GM18502 (cell line): ENCODE measurements at regions not wholly inside any gene's neighbourhood (a gene's known extent, or its start where the extent isn't known, plus 50 kb on each side); places are given as distances from the start of the nearest gene placed in this dataset.
"Not testable (repeated sequence)": the region's sequence is repeated elsewhere in the genome, so short reads cannot be mapped to it uniquely, and the experiment has no call there.

Experiments used
- ATAC-seq: cut with Tn5 transposase; IDR thresholded peaks from one replicate; pipeline ENCODE4 v1.9.1; 2021; ENCODE audit warnings: mild to moderate bottlenecking; ENCODE audit not compliant: unreplicated experiment, poor library complexity

DNA sequence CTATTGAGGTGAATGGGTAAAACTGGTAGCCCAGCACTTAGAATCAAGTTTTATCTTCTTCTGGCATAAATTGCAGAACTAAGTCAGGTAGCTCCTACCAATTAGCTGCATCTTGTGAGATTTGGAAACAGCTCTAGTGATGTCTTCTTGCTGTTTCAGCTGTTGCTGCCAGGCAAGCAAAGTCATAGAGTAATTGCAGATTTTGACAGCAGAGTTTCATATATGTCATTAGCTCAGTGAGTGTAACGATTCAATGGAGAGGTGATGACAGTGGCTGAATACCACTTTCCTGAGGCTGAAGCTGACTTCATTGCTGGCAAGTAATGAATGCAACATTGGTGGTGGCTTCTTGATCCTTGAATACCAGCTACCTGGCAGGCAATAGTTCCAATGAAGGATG lies 1109.7 kb upstream of the CDH18 start:
- ATAC-seq: no peak

DNA sequence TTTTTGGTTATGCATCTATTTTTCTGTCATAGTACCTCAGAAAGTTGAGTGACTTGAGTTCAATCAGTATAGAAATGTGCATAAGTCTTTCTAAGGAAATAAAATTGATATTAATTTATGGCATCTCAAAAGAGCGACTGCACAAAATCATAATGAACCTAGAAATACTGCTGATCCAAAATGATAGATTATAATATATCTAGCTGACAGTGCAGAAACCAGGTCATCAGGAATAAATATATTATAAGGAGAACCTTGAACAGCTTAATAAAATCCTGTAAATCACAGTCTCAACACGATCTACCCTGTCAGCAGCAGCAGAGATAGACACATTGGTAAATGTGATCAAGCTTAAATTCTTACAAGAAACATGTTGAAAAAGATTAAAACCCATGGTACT lies 1106.6 kb upstream of the CDH18 start:
- no peak for ATAC-seq

DNA sequence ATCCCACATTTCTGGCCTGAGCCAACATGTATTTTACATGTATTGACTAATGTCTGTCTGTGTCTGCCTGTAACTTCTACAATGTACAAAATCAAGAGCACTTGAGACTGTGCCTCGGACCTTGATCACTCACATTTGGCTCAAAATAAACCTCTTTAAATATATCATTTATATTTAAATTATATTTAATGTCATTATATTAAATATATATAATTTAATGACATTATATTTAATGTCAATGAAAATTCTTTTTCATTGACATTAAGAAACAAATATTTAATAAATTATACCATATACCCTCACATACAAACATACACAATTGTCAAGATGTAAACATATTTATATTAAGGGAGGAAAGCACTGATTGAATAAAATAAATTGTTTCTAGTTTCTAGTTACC lies 1099.8 kb upstream of the CDH18 start:
- ATAC-seq: no peak

DNA sequence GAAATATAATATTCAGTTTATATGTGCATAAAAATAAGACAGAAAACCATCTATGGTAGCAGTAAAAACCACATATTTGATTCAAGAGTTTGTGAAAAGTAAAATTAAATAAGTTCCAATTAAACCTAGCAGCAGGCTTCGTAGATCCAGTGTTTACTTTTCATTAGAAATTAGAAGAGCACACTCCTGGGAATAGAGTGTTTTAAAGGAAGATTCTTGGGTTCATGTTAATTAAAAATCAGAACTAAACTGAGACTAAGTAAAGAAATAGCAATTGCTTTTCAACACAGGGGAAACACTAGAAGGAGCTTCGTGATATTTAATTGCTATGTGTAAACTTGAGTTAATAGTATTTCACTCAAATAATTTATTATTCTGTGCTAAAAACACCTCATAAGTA lies 1097.8 kb upstream of the CDH18 start:
- no peak for ATAC-seq

DNA sequence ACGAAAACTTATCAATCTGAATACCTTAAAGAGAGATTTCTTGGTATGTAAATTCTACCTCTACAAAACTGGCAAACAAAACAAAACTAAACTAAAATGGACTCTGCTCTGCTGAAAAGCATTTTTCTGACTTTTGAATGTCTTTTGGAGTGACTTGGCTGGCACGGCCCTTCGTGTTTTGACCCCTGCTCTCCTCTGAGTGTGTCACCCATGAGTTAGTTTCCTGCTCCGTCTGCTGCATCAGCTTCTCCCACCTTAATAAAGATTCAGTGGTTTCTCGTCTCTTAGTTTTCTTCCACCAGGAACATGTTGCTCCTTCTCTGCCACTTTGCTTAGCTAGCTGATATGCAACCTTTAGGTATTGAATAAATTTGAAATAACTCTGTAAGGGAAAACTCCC lies 1084.0 kb upstream of the CDH18 start:
- ATAC-seq: no peak

DNA sequence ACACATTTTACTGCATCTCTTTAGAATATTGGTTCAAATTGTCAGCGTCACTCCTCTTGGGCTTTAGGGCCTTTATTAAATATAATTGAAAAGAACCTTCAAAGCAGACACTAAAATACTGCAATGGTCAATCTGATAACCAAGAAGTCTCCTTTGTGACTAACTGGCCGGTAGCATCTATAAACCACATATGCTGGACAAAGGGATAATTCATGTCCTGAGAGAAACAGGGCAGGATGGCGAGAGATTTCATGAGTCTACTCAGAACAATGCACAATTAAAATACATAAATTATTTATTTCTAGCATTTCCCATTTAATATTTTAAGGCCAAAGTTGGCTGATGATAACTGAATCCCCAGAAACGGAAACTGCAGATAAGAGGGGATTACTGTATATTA lies 1083.4 kb upstream of the CDH18 start:
- no peak for ATAC-seq

DNA sequence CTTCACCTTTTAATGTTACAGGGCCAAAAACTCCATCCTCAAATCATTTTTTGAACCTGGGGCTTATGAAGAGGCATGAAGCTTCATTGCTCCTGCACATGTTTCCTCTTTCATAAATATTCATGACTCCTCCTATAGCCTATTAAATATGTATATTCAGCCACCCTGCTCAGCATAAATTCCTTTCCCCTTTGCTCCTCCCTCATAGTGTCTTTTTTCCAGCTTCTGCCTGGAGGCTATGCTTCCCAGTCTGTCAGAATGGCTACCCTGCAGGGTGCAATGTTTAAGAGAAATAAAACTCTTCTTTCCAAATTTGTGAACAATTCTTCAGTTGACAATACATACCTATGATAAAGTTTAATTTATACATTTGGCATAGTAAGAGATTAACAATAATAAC lies 1082.9 kb upstream of the CDH18 start:
- no peak for ATAC-seq

DNA sequence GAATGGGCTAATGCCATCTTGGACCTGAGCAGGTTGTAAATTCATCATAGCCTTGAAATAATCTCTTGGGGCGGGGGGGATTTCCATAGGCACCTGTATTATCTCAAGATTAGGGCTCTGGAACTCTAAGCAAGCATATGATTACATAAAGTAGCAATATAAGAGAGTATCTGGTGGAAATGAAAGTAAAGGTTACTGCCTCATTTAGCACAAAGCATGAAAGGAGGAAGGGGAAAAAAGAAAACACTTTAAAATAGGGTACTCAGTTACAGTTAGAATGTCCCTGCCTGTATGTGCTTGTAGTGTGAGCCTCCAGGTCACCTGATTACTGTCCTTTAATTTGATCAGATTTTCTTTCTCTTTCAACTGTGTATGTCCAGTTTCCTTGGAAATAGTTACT lies 1079.7 kb upstream of the CDH18 start:
- no peak for ATAC-seq

GRCh38 chr5:21063146-21063545 lies 1075.1 kb upstream of the CDH18 start:
- ATAC-seq: no peak

- peak; percentile 91 for ATAC-seq
Observed at GRCh38 chr5:21058289-21058688, 1070.3 kb upstream of the CDH18 start.

DNA sequence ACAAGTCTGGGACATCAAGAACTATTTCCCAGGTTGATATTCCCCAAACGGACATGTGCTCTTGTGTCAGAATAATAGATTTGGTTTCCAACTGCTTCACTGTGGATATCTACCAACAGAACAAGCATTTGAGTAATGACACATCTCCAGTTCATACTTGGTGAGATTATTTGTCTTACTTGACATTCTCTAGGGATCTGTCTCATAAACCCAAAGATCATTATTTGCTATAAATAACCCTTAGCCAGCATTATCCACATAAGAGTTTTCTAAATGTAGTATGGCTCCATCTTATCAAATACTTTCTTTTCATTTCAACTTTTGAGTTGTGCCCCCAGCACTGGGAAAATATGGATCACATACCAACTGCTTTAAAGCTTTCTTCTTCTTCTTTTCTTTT lies 1063.9 kb upstream of the CDH18 start:
- ATAC-seq: no peak

- no peak for ATAC-seq
Observed at GRCh38 chr5:21049901-21050300, 1061.9 kb upstream of the CDH18 start.

DNA sequence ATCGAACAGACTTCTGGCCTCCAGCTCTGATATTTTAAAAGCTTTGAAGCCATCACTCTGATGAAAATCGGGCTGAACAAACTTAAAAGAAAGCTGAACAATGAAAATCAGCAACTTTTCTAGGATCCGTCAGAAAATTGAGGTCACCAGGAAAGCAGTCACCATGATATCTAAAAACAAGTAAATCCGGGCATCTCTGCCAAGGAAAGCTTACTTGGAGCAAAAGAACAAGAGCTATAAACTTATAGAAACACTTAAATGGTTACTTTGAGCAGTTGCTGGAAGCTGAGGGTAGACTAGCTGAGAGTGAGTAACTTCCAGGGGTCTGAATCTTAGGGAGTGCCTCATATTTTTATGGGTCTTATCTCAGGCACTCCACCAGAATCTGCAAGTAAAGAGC lies 1043.0 kb upstream of the CDH18 start:
- no peak for ATAC-seq

DNA sequence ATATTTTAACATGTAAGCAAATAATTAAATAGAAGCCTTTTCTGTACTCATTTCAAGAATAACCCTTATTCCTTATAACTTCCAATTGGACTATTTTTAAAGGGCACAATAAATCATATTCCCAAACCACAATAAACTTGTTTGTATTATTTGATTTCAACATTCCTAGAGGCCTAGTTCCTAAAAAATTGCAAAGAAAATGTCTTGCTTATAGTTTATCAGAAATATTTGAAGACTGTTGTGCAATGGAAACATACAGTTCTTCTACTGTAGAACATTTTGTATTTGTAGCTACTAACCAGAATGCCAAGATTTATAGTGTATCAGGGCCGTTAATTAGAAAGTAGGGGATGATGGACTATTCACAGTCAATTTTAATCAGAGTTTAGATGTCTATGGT lies 1037.0 kb upstream of the CDH18 start:
- ATAC-seq: no peak

DNA sequence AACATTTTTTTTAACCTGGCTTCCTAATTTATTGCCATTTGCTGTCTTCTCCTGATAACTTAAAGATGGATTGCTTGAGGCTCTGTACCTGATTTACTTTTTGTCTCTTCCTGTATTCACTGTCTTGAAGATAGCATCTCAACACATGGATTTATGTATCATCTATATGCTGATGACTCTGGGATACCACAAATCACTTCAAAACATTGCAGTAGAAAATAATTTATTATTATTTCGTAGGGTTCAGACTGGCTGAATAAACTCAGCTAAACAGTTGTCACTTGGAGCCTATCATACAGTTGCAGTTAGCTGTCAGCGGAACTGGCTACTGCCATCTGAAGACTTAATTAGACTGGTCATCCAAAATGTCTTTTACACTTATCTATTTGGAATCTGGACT lies 1025.2 kb upstream of the CDH18 start:
- ATAC-seq: no peak

DNA sequence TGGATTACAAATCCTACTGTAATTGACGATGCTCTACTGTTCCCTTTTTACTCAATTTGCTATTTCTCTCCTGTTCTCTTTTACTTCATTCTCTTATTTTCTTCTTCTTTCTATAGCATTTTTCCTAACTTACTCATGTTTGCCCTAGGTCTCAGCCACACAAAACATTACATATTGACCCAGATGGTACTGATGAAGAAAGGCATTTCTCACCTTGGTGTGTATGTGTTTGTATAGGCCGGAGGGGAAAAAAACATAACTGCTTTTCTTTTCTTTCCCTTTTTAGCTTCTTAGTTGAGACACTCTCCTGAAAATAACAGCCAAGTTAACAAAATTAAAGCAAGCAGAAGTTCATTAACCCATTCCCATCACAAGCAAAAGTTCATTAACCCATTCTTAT lies 1019.8 kb upstream of the CDH18 start:
- ATAC-seq: no peak

DNA sequence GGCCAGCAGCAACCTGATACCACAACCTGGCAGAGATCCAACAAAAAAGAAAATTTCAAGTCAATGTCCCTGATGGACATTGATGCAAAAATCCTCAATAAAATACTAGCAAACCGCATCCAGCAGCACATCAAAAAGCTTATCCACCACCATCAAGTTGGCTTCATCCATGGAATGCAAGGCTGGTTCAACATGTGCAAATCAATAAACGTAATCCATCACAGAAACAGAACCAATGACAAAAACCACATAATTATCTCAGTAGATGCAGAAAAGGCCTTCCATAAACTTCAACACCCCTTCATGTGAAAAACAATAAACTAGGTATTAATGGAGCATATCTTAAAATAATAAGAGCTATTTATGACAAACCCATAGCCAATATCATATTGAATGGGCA lies 1000.9 kb upstream of the CDH18 start:
- ATAC-seq: not testable (repeated sequence)

DNA sequence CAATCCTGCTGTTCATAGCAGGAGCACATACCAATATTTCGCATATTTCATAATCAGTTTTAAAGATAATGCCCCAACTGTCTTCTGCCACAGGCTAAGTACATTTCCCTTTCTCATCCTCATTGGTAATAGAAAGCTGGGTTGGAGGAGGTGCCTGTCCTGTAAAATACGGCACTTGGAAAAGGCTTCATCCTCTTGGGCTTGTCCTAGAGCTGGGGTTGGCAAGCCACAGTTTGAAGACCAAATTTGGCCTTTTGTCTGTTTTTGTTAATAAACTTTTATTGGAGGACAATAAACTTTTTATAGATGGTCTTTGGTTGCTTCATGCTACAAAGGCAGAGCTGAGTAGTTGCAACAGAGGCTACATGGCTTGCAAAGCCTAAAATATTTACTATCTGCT lies 997.8 kb upstream of the CDH18 start:
- ATAC-seq: no peak

DNA sequence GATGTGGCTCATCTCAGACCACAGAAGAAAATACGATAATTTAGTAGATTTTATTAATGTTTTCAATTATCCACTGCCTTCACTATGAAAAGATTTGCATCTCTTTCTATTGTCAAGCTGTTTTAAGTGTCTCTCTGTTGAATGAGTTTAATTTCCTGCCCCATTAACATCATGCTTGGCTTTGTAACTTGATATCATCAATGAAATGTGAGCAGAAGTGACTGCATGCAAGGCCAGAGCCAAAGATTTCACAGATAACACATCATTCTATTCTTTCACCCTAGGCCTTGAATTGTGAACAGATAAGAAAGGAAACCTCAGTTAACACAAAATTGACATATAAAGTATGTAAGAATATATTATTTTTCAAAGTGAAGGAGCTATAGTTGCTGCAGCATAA lies 986.4 kb upstream of the CDH18 start:
- no peak for ATAC-seq

DNA sequence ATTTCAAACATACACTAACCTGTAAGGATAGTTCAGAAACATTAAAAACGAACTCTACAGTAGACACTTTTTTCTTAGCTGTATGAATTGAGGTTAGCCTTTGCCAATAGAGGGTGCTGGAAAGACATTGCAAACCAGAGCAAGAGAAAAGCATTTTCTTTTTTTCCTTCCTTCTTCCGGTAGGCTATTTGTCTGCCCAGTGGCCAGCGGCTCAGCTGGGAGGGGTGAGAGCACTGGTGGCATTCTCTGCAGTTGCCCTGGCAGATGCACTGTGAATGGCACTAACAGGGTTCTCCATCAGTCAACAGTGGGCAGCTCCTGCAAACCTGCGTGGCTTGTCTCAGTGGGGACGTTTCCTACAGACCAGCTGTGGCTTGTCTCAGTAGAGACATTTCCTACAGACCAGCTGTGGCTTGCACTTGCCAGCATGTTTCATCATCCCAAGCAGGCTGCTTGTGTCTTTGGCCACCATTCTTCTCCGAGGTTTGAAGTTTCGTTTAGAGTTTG lies 984.5 kb upstream of the CDH18 start:
- ATAC-seq: no peak

DNA sequence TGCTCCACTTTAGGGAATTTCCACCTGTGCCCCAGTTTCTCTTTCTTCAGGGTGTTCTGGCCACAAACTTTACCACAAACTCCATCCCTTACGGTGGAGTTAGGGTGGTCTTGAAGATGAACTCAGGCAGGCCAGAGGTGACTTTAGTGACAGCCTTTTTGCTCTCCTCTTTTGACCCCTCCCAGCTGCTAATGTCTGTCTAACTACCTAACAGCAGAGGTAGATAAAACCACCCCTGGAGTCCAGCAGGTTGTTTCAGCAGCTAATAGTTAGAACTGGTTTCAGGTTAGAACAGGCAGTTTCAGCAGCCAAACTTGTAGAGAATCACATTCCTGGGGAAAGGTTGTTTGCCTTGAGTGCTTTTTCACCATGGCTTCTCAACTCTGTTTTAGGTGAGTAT lies 971.3 kb upstream of the CDH18 start:
- ATAC-seq: no peak

DNA sequence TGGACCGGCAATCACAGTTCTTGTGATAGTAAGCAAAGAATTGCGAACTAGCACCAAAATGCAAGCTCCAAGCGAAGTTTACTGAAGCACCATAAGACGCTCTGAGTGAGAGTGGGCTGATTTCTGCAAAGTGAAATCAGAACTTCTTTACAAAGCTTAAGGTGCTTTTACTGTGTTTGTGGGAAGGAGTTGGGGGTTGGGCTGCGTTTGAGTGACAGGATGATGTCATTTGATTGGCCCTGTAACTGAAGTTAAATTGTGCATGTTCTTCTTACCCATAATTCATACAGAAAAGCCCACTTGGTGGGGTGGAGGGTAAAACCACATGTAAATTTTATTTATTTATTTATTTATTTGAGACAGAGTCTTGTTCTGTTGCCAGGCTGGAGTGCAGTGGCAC lies 970.6 kb upstream of the CDH18 start:
- no peak for ATAC-seq

- ATAC-seq: no peak
Observed at GRCh38 chr5:20956134-20956533, 968.1 kb upstream of the CDH18 start.
